HL-60 (cell line): ENCODE measurements at regions not wholly inside any gene's neighbourhood (a gene's known extent, or its start where the extent isn't known, plus 50 kb on each side); places are given as distances from the start of the nearest gene placed in this dataset.

Source experiments
- GABPA ChIP-seq: IDR thresholded peaks from 2 replicates; pipeline ENCODE4 v1.6.1; 2012; ENCODE audit warnings: low read depth
- POLR2AphosphoS5 ChIP-seq: IDR thresholded peaks from 2 replicates; pipeline ENCODE4 v1.6.1; 2012; ENCODE audit warnings: low read depth
- REST ChIP-seq: IDR thresholded peaks from 2 replicates; pipeline ENCODE4 v1.6.1; 2012; ENCODE audit warnings: low read depth; ENCODE audit not compliant: insufficient replicate concordance
- SPI1 ChIP-seq: IDR thresholded peaks from 2 replicates; pipeline ENCODE4 v1.6.1; 2012; ENCODE audit warnings: low read depth, mild to moderate bottlenecking, borderline replicate concordance
- TF ChIP-seq, protein P1 (sequence below): IDR thresholded peaks from one replicate; pipeline ENCODE4 v1.5.1; 2011; ENCODE audit warnings: low read length, control low read depth, inconsistent platforms; ENCODE audit not compliant: insufficient read depth

DNA sequence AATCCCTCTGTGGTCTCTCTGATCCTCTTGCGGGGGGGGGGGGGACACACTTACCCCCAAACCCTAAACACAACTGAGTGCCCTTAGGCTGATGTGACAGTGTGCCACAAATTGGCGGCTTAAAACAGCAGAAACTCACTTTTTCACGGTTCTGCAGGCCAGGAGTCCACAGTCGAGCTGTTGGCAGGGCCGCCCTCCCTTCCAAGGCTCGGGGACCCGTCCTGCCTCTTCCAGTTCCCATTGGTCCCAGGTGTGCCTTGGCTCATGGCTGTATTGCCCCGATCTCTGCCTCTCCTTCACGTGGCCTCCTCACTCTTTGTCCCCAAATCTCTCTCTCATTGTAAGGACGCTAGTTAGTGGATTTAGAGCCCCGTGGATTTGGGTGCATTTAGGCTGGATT is 199.9 kb upstream of the CIBAR2 start:
- TF ChIP-seq POLR2AphosphoS5 (no peak), REST (no peak), SPI1 (no peak), GABPA (no peak)
- TF ChIP-seq, protein P1, sequence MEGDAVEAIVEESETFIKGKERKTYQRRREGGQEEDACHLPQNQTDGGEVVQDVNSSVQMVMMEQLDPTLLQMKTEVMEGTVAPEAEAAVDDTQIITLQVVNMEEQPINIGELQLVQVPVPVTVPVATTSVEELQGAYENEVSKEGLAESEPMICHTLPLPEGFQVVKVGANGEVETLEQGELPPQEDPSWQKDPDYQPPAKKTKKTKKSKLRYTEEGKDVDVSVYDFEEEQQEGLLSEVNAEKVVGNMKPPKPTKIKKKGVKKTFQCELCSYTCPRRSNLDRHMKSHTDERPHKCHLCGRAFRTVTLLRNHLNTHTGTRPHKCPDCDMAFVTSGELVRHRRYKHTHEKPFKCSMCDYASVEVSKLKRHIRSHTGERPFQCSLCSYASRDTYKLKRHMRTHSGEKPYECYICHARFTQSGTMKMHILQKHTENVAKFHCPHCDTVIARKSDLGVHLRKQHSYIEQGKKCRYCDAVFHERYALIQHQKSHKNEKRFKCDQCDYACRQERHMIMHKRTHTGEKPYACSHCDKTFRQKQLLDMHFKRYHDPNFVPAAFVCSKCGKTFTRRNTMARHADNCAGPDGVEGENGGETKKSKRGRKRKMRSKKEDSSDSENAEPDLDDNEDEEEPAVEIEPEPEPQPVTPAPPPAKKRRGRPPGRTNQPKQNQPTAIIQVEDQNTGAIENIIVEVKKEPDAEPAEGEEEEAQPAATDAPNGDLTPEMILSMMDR: no peak
